HG03571 (cell line): ENCODE measurements at regions not wholly inside any gene's neighbourhood (a gene's known extent, or its start where the extent isn't known, plus 50 kb on each side); places are given as distances from the start of the nearest gene placed in this dataset.
"Not testable (repeated sequence)": the region's sequence is repeated elsewhere in the genome, so short reads cannot be mapped to it uniquely, and the experiment has no call there.

ENCODE experiments used
- ATAC-seq: cut with Tn5 transposase; IDR thresholded peaks from one replicate; pipeline ENCODE4 v1.9.1; 2021; ENCODE audit not compliant: unreplicated experiment

GRCh38 chr9:106479679-106480078 lies 383.3 kb upstream of the ZNF462 start:
- ATAC-seq: no peak

- no peak for ATAC-seq
Measured at GRCh38 chr9:106481013-106481609, 381.9 kb upstream of the ZNF462 start.

- no peak for ATAC-seq
Measured at GRCh38 chr9:106482733-106483132, 380.2 kb upstream of the ZNF462 start.

- ATAC-seq: no peak
Measured at GRCh38 chr9:106486685-106487084, 376.3 kb upstream of the ZNF462 start.

GRCh38 chr9:106487266-106487665 lies 375.7 kb upstream of the ZNF462 start:
- no peak for ATAC-seq

- not testable (repeated sequence) for ATAC-seq
Measured at GRCh38 chr9:106492126-106492525, 370.8 kb upstream of the ZNF462 start.

- no peak for ATAC-seq
Measured at GRCh38 chr9:106500171-106500570, 362.8 kb upstream of the ZNF462 start.

- not testable (repeated sequence) for ATAC-seq
Measured at GRCh38 chr9:106501210-106501609, 361.8 kb upstream of the ZNF462 start.

GRCh38 chr9:106502930-106503329 lies 360.0 kb upstream of the ZNF462 start:
- no peak for ATAC-seq

GRCh38 chr9:106503759-106504158 lies 359.2 kb upstream of the ZNF462 start:
- no peak for ATAC-seq

- no peak for ATAC-seq
Measured at GRCh38 chr9:106526716-106527204, 336.2 kb upstream of the ZNF462 start.

- ATAC-seq: no peak
Measured at GRCh38 chr9:106528158-106528557, 334.8 kb upstream of the ZNF462 start.

- ATAC-seq: no peak
Measured at GRCh38 chr9:106529616-106530015, 333.4 kb upstream of the ZNF462 start.

GRCh38 chr9:106531491-106531890 lies 331.5 kb upstream of the ZNF462 start:
- no peak for ATAC-seq

- ATAC-seq: no peak
Measured at GRCh38 chr9:106532306-106533015, 330.5 kb upstream of the ZNF462 start.

- ATAC-seq: no peak
Measured at GRCh38 chr9:106534800-106535199, 328.2 kb upstream of the ZNF462 start.

- no peak for ATAC-seq
Measured at GRCh38 chr9:106535439-106535838, 327.5 kb upstream of the ZNF462 start.

- no peak for ATAC-seq
Measured at GRCh38 chr9:106557996-106558667, 304.8 kb upstream of the ZNF462 start.

GRCh38 chr9:106560540-106560939 lies 302.4 kb upstream of the ZNF462 start:
- no peak for ATAC-seq

- no peak for ATAC-seq
Measured at GRCh38 chr9:106575823-106576222, 287.1 kb upstream of the ZNF462 start.

- ATAC-seq: no peak
Measured at GRCh38 chr9:106576232-106576760, 286.7 kb upstream of the ZNF462 start.

- ATAC-seq: no peak
Measured at GRCh38 chr9:106577121-106577520, 285.8 kb upstream of the ZNF462 start.
